ENCODE measurements at regions not wholly inside any gene's neighbourhood (a gene's known extent, or its start where the extent isn't known, plus 50 kb on each side); places are given as distances from the start of the nearest gene placed in this dataset.

DNA sequence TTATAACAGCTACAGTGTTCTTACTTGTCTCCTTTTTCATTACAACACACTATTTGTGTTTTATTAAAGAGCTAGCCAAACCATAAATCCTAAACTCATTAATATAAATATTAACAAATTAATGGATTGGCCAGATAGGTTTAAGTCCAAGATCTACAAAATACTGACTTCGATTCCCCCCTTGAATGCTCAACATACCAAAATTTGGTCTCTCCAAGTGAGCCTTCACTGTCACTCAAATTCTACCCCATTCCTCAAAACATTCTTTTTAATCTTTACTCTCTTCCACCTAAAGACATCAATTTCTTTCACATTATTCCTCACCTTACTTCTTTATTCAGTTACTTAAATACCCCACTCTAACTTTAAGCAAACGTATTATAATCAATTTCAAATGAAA, 281.5 kb downstream of the ICOS start:
- H3K9ac ChIP-seq (ENCODE audit: low read length), result no peak overlapping the region
- H4K8ac ChIP-seq (ENCODE audit: low read length), result no peak overlapping the region
- H4K91ac ChIP-seq (ENCODE audit: low read length), result no peak overlapping the region
- no peaks in the 10 kb centered on the region for H3K79me1 ChIP-seq (replicated peaks; ENCODE audit: low read length, poor library complexity, severe bottlenecking)
- no peak overlapping the region for H3K23ac ChIP-seq (ENCODE audit: low read length in 2 of 2)
- H2BK5ac ChIP-seq (ENCODE audit: low read depth, low read length, poor library complexity, severe bottlenecking), result no peak overlapping the region
- H3K27me3 ChIP-seq (ENCODE audit: control insufficient read depth in 1 of 2, insufficient read depth in 1 of 2, low read length in 2 of 2), result peaks cover 0 to 3% of the 10 kb centered on the region in 2 experiments
- 62% methylated on average over 1 of the region's 2 CpGs for WGBS
- no peak overlapping the region for H2BK120ac ChIP-seq (ENCODE audit: low read depth, low read length)
- no peaks in the 10 kb centered on the region for H3K36me3 ChIP-seq (ENCODE audit: control insufficient read depth in 1 of 2, insufficient read depth in 2 of 2, low read depth in 1 of 2, low read length in 2 of 2)
- no peak overlapping the region for H3K27ac ChIP-seq (ENCODE audit: low read length, poor library complexity, severe bottlenecking)
- H3K4ac ChIP-seq (ENCODE audit: low read depth in 1 of 2, low read length in 2 of 2), result no peak overlapping the region
- H2BK15ac ChIP-seq (ENCODE audit: low read depth, poor library complexity, severe bottlenecking), result no peak overlapping the region
- DNase-seq, result no peak
- H2AK5ac ChIP-seq (ENCODE audit: low read length, severe bottlenecking), result no peak overlapping the region
- no peak overlapping the region for H3K18ac ChIP-seq (ENCODE audit: low read depth in 1 of 2, low read length in 2 of 2)
- H3K4me2 ChIP-seq (ENCODE audit: low read length, poor library complexity, severe bottlenecking), result no peak overlapping the region
- no peaks in the 10 kb centered on the region for H3K4me1 ChIP-seq (ENCODE audit: control insufficient read depth, insufficient read depth, low read depth, low read length)
- no peak overlapping the region for H2BK12ac ChIP-seq (ENCODE audit: low read length in 2 of 2)
- no peak overlapping the region for H3K14ac ChIP-seq (ENCODE audit: low read length in 2 of 2)
- H3K9me3 ChIP-seq (ENCODE audit: control insufficient read depth, low read length), result peaks cover 37% of the 10 kb centered on the region
- H3K4me3 ChIP-seq (ENCODE audit: insufficient read depth in 1 of 2, low read depth in 1 of 2, low read length in 2 of 2), result no peak overlapping the region
- H2AFZ ChIP-seq (ENCODE audit: low read depth, low read length), result no peak overlapping the region

DNA sequence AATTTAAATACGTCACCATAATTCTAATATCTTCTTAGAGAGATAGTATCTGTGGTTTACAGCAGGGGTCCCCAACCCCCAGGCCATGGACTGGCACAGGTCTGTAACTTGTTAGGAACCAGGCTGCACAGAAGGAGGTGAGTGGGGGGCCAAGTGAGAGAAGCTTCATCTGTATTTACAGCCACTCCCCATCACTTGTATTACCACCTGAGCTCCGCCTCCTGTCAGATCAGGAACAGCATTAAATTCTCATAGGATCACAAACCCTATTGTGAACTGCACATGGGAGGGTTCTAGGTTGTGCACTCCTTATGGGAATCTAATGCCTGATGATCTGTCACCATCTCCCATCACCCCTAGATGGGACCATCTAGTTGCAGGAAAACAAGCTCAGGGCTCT, 282.6 kb downstream of the ICOS start:
- Histone ChIP-seq H3K9me3 (ENCODE audit: control insufficient read depth, low read length) (peaks cover 33% of the 10 kb centered on the region), H2AFZ (ENCODE audit: low read depth, low read length) (no peak overlapping the region), H4K8ac (ENCODE audit: low read length) (no peak overlapping the region), H3K23ac (ENCODE audit: low read length in 2 of 2) (no peak overlapping the region), H2BK120ac (ENCODE audit: low read depth, low read length) (no peak overlapping the region), H4K91ac (ENCODE audit: low read length) (no peak overlapping the region), H3K14ac (ENCODE audit: low read length in 2 of 2) (no peak overlapping the region), H2BK5ac (ENCODE audit: low read depth, low read length, poor library complexity, severe bottlenecking) (no peak overlapping the region), H3K27ac (ENCODE audit: low read length, poor library complexity, severe bottlenecking) (no peak overlapping the region), H3K4me1 (ENCODE audit: control insufficient read depth, insufficient read depth, low read depth, low read length) (no peaks in the 10 kb centered on the region), H2AK5ac (ENCODE audit: low read length, severe bottlenecking) (no peak overlapping the region), H2BK12ac (ENCODE audit: low read length in 2 of 2) (no peak overlapping the region), H3K79me1 (replicated peaks; ENCODE audit: low read length, poor library complexity, severe bottlenecking) (no peaks in the 10 kb centered on the region), H3K9ac (ENCODE audit: low read length) (no peak overlapping the region), H3K4me3 (ENCODE audit: insufficient read depth in 1 of 2, low read depth in 1 of 2, low read length in 2 of 2) (no peak overlapping the region), H3K4me2 (ENCODE audit: low read length, poor library complexity, severe bottlenecking) (no peak overlapping the region), H3K18ac (ENCODE audit: low read depth in 1 of 2, low read length in 2 of 2) (no peak overlapping the region), H2BK15ac (ENCODE audit: low read depth, poor library complexity, severe bottlenecking) (no peak overlapping the region), H3K4ac (ENCODE audit: low read depth in 1 of 2, low read length in 2 of 2) (no peak overlapping the region), H3K36me3 (ENCODE audit: control insufficient read depth in 1 of 2, insufficient read depth in 2 of 2, low read depth in 1 of 2, low read length in 2 of 2) (no peaks in the 10 kb centered on the region), H3K27me3 (ENCODE audit: control insufficient read depth in 1 of 2, insufficient read depth in 1 of 2, low read length in 2 of 2) (peaks cover 0 to 7% of the 10 kb centered on the region in 2 experiments)
- 25% methylated on average over 1 of the region's 2 CpGs for WGBS
- DNase-seq, result no peak

DNA sequence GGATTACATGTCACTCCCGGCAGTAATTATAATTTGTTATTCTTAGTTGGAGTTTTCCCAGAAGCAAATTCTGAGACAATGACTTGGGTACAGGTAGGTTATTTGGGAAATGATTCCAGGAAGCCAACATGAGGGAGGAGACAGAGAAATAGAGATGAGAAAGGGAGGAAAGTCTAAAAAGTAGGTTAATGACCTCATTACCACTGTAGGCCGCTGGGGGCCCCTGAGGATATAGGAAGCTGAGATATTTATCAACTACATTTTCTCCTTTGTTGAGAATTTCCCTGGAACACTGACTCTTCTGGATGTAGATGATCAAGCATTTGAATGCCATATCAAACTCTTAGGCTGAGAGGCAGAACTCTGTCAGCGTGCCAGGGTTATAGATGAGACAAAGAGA, 284.3 kb downstream of the ICOS start:
- Histone ChIP-seq H3K23ac (ENCODE audit: low read length in 2 of 2) (no peak overlapping the region), H3K9ac (ENCODE audit: low read length) (no peak overlapping the region), H3K36me3 (ENCODE audit: control insufficient read depth in 1 of 2, insufficient read depth in 2 of 2, low read depth in 1 of 2, low read length in 2 of 2) (no peaks in the 10 kb centered on the region), H2BK120ac (ENCODE audit: low read depth, low read length) (no peak overlapping the region), H3K14ac (ENCODE audit: low read length in 2 of 2) (no peak overlapping the region), H2AK5ac (ENCODE audit: low read length, severe bottlenecking) (no peak overlapping the region), H3K27me3 (ENCODE audit: control insufficient read depth in 1 of 2, insufficient read depth in 1 of 2, low read length in 2 of 2) (peaks cover 1 to 8% of the 10 kb centered on the region in 2 experiments), H3K4ac (ENCODE audit: low read depth in 1 of 2, low read length in 2 of 2) (no peak overlapping the region), H3K4me1 (ENCODE audit: control insufficient read depth, insufficient read depth, low read depth, low read length) (no peaks in the 10 kb centered on the region), H2BK5ac (ENCODE audit: low read depth, low read length, poor library complexity, severe bottlenecking) (no peak overlapping the region), H2BK12ac (ENCODE audit: low read length in 2 of 2) (no peak overlapping the region), H3K79me1 (replicated peaks; ENCODE audit: low read length, poor library complexity, severe bottlenecking) (no peaks in the 10 kb centered on the region), H2AFZ (ENCODE audit: low read depth, low read length) (no peak overlapping the region), H3K9me3 (ENCODE audit: control insufficient read depth, low read length) (peaks cover 18% of the 10 kb centered on the region), H3K4me3 (ENCODE audit: insufficient read depth in 1 of 2, low read depth in 1 of 2, low read length in 2 of 2) (no peak overlapping the region), H2BK15ac (ENCODE audit: low read depth, poor library complexity, severe bottlenecking) (no peak overlapping the region), H3K18ac (ENCODE audit: low read depth in 1 of 2, low read length in 2 of 2) (no peak overlapping the region), H3K27ac (ENCODE audit: low read length, poor library complexity, severe bottlenecking) (no peak overlapping the region), H4K91ac (ENCODE audit: low read length) (no peak overlapping the region), H4K8ac (ENCODE audit: low read length) (no peak overlapping the region), H3K4me2 (ENCODE audit: low read length, poor library complexity, severe bottlenecking) (no peak overlapping the region)
- 92% methylated on average over 3 of the region's 3 CpGs for WGBS
- DNase-seq, result no peak

DNA sequence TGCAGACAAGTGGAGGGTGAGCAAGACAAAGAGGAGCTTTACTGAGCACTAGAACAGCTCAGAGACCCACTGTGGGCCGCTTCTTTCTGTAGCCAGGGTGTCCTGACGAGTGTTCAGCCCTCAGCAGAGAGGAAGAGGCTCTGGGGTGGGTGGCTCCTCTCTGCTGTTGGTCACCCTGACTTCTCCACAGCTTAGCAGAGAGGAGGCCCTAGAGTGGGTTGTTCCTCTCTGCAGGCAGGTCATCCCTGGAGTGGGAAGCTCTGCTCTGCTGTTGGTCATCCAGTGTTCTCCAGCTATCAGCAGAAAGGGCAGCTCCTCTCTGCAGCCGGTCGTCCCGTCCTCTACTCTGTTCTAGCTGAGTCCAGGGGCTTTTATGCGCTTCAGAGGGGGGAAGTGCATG, 286.5 kb downstream of the ICOS start:
- no peak overlapping the region for H2BK12ac ChIP-seq (ENCODE audit: low read length in 2 of 2)
- no peak overlapping the region for H2BK120ac ChIP-seq (ENCODE audit: low read depth, low read length)
- no peaks in the 10 kb centered on the region for H3K4me1 ChIP-seq (ENCODE audit: control insufficient read depth, insufficient read depth, low read depth, low read length)
- no peak overlapping the region for H3K9ac ChIP-seq (ENCODE audit: low read length)
- H2BK15ac ChIP-seq (ENCODE audit: low read depth, poor library complexity, severe bottlenecking), result no peak overlapping the region
- no peak overlapping the region for H3K18ac ChIP-seq (ENCODE audit: low read depth in 1 of 2, low read length in 2 of 2)
- 80% methylated on average over 6 of the region's 6 CpGs for WGBS
- no peak overlapping the region for H3K4me3 ChIP-seq (ENCODE audit: insufficient read depth in 1 of 2, low read depth in 1 of 2, low read length in 2 of 2)
- H3K79me1 ChIP-seq (replicated peaks; ENCODE audit: low read length, poor library complexity, severe bottlenecking), result no peaks in the 10 kb centered on the region
- no peak overlapping the region for H2AFZ ChIP-seq (ENCODE audit: low read depth, low read length)
- peaks cover 3% of the 10 kb centered on the region for H3K9me3 ChIP-seq (ENCODE audit: control insufficient read depth, low read length)
- no peak overlapping the region for H3K4ac ChIP-seq (ENCODE audit: low read depth in 1 of 2, low read length in 2 of 2)
- no peak overlapping the region for H4K8ac ChIP-seq (ENCODE audit: low read length)
- no peak overlapping the region for H3K4me2 ChIP-seq (ENCODE audit: low read length, poor library complexity, severe bottlenecking)
- no peak overlapping the region for H3K23ac ChIP-seq (ENCODE audit: low read length in 2 of 2)
- H3K27ac ChIP-seq (ENCODE audit: low read length, poor library complexity, severe bottlenecking), result no peak overlapping the region
- H3K14ac ChIP-seq (ENCODE audit: low read length in 2 of 2), result no peak overlapping the region
- H3K36me3 ChIP-seq (ENCODE audit: control insufficient read depth in 1 of 2, insufficient read depth in 2 of 2, low read depth in 1 of 2, low read length in 2 of 2), result no peaks in the 10 kb centered on the region
- DNase-seq, result no peak
- no peak overlapping the region for H2AK5ac ChIP-seq (ENCODE audit: low read length, severe bottlenecking)
- H3K27me3 ChIP-seq (ENCODE audit: control insufficient read depth in 1 of 2, insufficient read depth in 1 of 2, low read length in 2 of 2), result peaks cover 6 to 21% of the 10 kb centered on the region in 2 experiments
- no peak overlapping the region for H2BK5ac ChIP-seq (ENCODE audit: low read depth, low read length, poor library complexity, severe bottlenecking)
- no peak overlapping the region for H4K91ac ChIP-seq (ENCODE audit: low read length)

Data from mesenchymal stem cell (in vitro differentiated cells and primary cell).